Muscle of leg (tissue), 3 donors: ENCODE measurements at regions not wholly inside any gene's neighbourhood (a gene's known extent, or its start where the extent isn't known, plus 50 kb on each side); places are given as distances from the start of the nearest gene placed in this dataset.
A peak's percentile ranks its signal among the peaks of the same experiment; 100 is the strongest.

Experiments used
- DNase-seq: peaks from one replicate; pipeline ENCODE4 v3.0.0; 2013
- H3K27ac ChIP-seq: one replicate; pipeline ENCODE4 v1.5.1; 2013; ENCODE audit warnings: mild to moderate bottlenecking, low read length, control low read depth
- H3K27me3 ChIP-seq: one replicate; pipeline ENCODE4 v1.6.1; 2013; ENCODE audit warnings: low read length; ENCODE audit not compliant: control insufficient read depth, insufficient read depth
- H3K36me3 ChIP-seq: one replicate; pipeline ENCODE4 v1.6.1; 2013; ENCODE audit warnings: low read length; ENCODE audit not compliant: control insufficient read depth, insufficient read depth
- H3K4me1 ChIP-seq: one replicate; pipeline ENCODE4 v1.6.1; 2013; ENCODE audit warnings: low read length; ENCODE audit not compliant: control insufficient read depth, insufficient read depth
- H3K4me3 ChIP-seq: one replicate; pipeline ENCODE4 v1.5.1; 2013; ENCODE audit warnings: low read length, control low read depth
- H3K9me3 ChIP-seq: replicated peaks from 2 replicates; pipeline ENCODE4 v1.6.1; 2013; ENCODE audit warnings: low read depth, low read length; ENCODE audit not compliant: control insufficient read depth
- WGBS: methylation state at CpG from one replicate; pipeline ENCODE4 v1.1.5; 2013; ENCODE audit warnings: missing lambda C conversion rate; ENCODE audit not compliant: insufficient coverage; 5-methylcytosine and 5-hydroxymethylcytosine counted together

DNA sequence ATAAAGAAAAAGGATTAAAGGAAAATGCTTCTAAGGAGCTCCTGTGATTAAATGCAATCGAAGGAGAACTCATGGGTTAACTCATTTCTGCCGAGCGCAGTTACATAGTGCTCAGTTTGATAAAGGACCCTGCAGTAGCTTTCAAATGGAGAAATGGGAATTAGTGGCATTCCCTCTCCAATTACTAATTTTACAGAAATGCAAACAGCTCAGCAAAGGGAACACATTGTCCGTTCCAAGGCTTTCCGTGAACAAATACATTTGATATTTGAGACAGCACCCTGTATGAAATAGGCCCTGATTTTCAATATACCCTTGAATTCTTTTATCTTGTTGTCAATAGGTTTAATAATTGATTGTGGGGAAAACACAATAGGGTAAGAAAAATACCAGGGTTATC is 375.9 kb upstream of the TSHZ2 start:
- Histone ChIP-seq H3K4me3 (no peak overlapping the region), H3K9me3 (no peaks in the 10 kb centered on the region), H3K27me3 (no peaks in the 10 kb centered on the region), H3K4me1 (no peaks in the 10 kb centered on the region), H3K36me3 (no peaks in the 10 kb centered on the region), H3K27ac (no peak overlapping the region)
- WGBS = no CpG with 5 or more reads among the region's 5 CpGs
- no peak for DNase-seq

DNA sequence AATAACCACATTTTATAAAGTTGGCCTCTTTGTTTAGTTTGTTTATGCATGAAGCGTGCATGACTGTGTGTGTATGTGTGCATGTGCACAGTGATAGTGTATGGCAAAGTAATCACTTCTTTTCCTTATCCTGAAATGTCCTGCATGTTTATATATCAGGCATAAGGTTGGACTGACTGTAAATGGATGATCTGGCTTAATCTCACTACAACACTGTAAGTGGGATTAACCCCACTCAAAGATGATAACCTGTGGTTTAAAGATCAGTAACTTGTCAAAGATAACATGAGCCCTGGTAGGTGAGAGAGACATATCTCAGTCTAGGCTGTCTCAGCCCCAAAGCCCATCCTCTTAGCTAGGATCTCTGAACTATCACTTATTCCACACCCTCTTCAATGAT is 376.6 kb upstream of the TSHZ2 start:
- no peaks in the 10 kb centered on the region for H3K9me3 ChIP-seq
- no peak overlapping the region for H3K4me3 ChIP-seq
- DNase-seq = no peak
- no peak overlapping the region for H3K27ac ChIP-seq
- H3K27me3 ChIP-seq = no peaks in the 10 kb centered on the region
- H3K36me3 ChIP-seq = no peaks in the 10 kb centered on the region
- WGBS = no CpG with 5 or more reads among the region's 1 CpG
- H3K4me1 ChIP-seq = no peaks in the 10 kb centered on the region

DNA sequence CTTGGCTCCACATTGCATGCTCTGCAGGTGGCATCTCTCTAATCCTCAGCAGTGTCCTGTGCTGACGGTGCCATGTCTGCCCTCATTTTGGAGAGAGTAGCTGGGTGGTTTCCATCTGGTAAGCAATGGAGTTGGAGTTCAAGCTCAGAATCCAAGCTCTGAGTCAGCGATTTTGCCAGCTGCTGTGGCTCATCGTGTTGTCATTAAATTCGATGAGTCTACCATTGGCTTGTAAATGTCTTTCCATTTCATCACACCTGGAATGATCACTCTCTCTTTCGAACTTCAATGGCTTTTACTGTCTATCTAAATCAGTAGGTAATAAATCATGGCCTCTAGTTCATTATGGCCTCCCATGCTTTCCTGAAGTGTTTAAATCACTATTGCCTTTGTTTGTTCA is 378.5 kb upstream of the TSHZ2 start:
- Histone ChIP-seq H3K4me3 (no peak overlapping the region), H3K9me3 (no peaks in the 10 kb centered on the region), H3K27ac (no peak overlapping the region), H3K27me3 (no peaks in the 10 kb centered on the region), H3K36me3 (no peaks in the 10 kb centered on the region), H3K4me1 (no peaks in the 10 kb centered on the region)
- DNase-seq = no peak
- 30% methylated on average over 2 of the region's 5 CpGs for WGBS

DNA sequence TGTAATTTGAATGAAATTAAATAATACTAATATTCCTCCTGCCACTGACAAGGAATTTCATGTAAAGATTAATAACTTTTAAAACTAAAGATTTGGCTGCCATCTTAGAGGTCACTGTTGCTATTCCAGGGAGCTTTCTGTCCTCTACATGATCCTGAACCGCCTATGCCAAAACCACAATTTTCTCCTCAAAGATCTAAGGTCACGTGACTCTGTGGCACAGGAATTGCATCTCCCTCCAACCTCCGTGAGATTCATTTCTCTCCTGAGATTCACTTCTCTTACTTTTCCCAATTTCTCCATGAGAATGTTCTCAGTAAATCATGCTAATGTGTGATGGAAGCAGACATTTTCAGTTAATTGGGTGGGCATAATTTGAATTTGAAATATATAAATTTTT is 379.6 kb upstream of the TSHZ2 start:
- Histone ChIP-seq H3K36me3 (no peaks in the 10 kb centered on the region), H3K27me3 (no peaks in the 10 kb centered on the region), H3K4me3 (no peak overlapping the region), H3K27ac (no peak overlapping the region), H3K9me3 (no peaks in the 10 kb centered on the region), H3K4me1 (no peaks in the 10 kb centered on the region)
- 86% methylated on average over 1 of the region's 3 CpGs for WGBS
- no peak for DNase-seq

DNA sequence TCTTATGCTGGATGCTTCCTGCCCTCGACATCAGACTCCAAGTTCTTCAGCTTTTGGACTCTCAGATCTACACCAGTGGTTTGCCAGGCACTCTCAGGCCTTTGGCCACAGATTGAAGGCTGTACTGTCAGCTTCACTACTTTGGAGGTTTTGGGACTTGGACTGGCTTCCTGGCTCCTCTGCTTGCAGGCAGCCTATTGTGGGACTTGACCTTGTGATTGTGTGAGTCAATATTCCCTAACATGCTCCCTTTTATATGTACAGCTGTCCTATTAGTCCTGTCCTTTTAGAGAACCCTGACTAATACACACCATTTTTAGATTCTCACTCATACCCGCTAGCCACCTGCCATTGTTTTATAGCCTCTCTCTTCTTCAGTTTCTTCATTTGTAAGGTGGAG is 382.1 kb upstream of the TSHZ2 start:
- no peaks in the 10 kb centered on the region for H3K4me1 ChIP-seq

DNA sequence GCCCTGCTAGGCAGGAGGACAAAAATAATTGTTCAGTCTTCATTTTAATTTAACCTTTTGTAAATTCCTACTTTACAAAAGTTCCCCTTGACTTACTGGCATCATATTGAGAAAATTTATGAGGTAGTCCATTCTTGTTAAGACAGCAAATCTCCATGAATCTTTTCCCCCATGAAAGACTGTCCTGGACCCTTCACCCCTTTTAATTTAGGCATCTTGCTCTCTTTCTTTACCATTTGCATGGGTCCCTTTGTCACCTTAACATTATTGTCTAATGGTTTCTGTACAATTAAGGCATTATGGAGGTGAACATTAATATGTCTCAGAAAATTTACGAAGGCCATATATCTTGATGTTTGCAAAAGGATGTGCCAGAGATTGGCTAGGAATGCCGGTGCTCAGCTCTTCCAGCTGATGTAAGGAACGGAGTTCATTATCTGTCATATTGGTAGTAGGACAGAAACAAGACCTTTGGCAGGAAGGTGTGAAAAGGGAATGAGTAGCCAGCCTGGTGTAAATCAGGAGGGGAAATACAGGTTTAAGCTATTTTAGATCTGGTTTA is 382.8 kb upstream of the TSHZ2 start:
- H3K4me1 ChIP-seq = no peaks in the 10 kb centered on the region
- no peak overlapping the region for H3K4me3 ChIP-seq
- H3K27ac ChIP-seq = no peak overlapping the region
- no peaks in the 10 kb centered on the region for H3K9me3 ChIP-seq
- DNase-seq = no peak
- H3K27me3 ChIP-seq = no peaks in the 10 kb centered on the region
- no peaks in the 10 kb centered on the region for H3K36me3 ChIP-seq
- WGBS = 63% methylated on average over 3 of the region's 3 CpGs

More for the DNA sequence above, 382.1 kb upstream of the TSHZ2 start:
- no peak overlapping the region for H3K27ac ChIP-seq
- no peaks in the 10 kb centered on the region for H3K9me3 ChIP-seq
- H3K36me3 ChIP-seq = no peaks in the 10 kb centered on the region
- DNase-seq = peak; percentile 30
- H3K27me3 ChIP-seq = no peaks in the 10 kb centered on the region
- H3K4me3 ChIP-seq = no peak overlapping the region
- no CpG with 5 or more reads among the region's 2 CpGs for WGBS

GRCh38 chr20:52586660-52587059 is 385.5 kb upstream of the TSHZ2 start:
- no peaks in the 10 kb centered on the region for H3K27me3 ChIP-seq
- H3K36me3 ChIP-seq = no peaks in the 10 kb centered on the region
- H3K4me3 ChIP-seq = no peak overlapping the region
- DNase-seq = no peak
- H3K4me1 ChIP-seq = no peaks in the 10 kb centered on the region
- no peak overlapping the region for H3K27ac ChIP-seq
- H3K9me3 ChIP-seq = no peaks in the 10 kb centered on the region

GRCh38 chr20:52585333-52585732 is 386.8 kb upstream of the TSHZ2 start:
- no peaks in the 10 kb centered on the region for H3K9me3 ChIP-seq
- no CpG with 5 or more reads among the region's 2 CpGs for WGBS
- no peaks in the 10 kb centered on the region for H3K4me1 ChIP-seq
- no peak overlapping the region for H3K27ac ChIP-seq
- no peak for DNase-seq
- no peak overlapping the region for H3K4me3 ChIP-seq
- no peaks in the 10 kb centered on the region for H3K36me3 ChIP-seq
- no peaks in the 10 kb centered on the region for H3K27me3 ChIP-seq

DNA sequence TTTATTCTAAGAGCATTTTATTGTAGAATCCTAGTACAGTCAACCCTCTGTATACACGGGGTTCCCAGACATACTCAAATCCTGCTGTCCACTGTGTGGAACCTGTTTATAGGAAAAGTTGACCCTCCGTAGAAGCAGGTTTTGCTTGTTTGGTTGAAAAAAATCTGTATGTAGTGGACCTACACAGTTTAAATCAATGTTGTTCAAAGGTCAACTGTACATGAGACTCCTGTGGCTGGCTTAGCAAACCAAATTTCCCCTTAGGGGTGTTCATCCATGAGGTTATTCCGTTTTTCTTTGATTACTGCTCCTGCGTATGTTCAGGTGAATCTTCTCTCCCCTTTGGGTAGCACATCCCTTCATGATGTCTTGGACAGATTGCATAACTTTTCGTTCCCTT is 387.0 kb upstream of the ZFP64 start:
- no peaks in the 10 kb centered on the region for H3K4me1 ChIP-seq
- H3K9me3 ChIP-seq = peaks cover 2% of the 10 kb centered on the region
- DNase-seq = no peak
- H3K4me3 ChIP-seq = no peak overlapping the region
- H3K36me3 ChIP-seq = no peaks in the 10 kb centered on the region
- WGBS = 95% methylated on average over 3 of the region's 5 CpGs
- H3K27me3 ChIP-seq = no peaks in the 10 kb centered on the region
- no peak overlapping the region for H3K27ac ChIP-seq

GRCh38 chr20:52577696-52578095 is 386.1 kb upstream of the ZFP64 start:
- Histone ChIP-seq H3K4me1 (no peaks in the 10 kb centered on the region), H3K4me3 (no peak overlapping the region), H3K27ac (no peak overlapping the region), H3K36me3 (no peaks in the 10 kb centered on the region), H3K27me3 (no peaks in the 10 kb centered on the region), H3K9me3 (peaks cover 2% of the 10 kb centered on the region)
- 40% methylated on average over 1 of the region's 3 CpGs for WGBS
- no peak for DNase-seq

DNA sequence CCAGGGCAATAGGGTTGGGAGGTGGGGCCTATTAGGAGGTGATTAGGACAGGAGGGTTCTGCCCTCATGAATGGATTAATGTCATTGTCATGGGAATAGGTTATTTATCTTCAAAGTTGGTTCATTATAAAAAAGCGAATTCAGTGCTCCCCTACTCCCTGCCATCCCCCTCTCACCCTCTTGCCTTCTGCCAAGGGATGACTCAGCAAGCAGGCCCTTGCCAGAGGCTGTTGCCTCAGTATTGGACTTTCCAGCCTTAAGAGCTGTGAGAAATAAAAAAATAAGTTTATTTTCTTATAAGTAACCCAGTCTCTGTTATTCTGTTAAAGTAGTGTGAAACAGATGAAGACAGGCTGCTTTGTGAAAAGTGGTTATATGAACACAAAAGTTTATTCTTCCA is 381.1 kb upstream of the ZFP64 start:
- H3K27ac ChIP-seq = no peak overlapping the region
- WGBS = no CpG with 5 or more reads among the region's 1 CpG
- no peak for DNase-seq
- no peaks in the 10 kb centered on the region for H3K36me3 ChIP-seq
- peaks cover 2% of the 10 kb centered on the region for H3K9me3 ChIP-seq
- no peaks in the 10 kb centered on the region for H3K27me3 ChIP-seq
- H3K4me3 ChIP-seq = no peak overlapping the region
- no peaks in the 10 kb centered on the region for H3K4me1 ChIP-seq
